ENCODE measurements at regions not wholly inside any gene's neighbourhood (a gene's known extent, or its start where the extent isn't known, plus 50 kb on each side); places are given as distances from the start of the nearest gene placed in this dataset.
A peak's percentile ranks its signal among the peaks of the same experiment; 100 is the strongest.

DNA sequence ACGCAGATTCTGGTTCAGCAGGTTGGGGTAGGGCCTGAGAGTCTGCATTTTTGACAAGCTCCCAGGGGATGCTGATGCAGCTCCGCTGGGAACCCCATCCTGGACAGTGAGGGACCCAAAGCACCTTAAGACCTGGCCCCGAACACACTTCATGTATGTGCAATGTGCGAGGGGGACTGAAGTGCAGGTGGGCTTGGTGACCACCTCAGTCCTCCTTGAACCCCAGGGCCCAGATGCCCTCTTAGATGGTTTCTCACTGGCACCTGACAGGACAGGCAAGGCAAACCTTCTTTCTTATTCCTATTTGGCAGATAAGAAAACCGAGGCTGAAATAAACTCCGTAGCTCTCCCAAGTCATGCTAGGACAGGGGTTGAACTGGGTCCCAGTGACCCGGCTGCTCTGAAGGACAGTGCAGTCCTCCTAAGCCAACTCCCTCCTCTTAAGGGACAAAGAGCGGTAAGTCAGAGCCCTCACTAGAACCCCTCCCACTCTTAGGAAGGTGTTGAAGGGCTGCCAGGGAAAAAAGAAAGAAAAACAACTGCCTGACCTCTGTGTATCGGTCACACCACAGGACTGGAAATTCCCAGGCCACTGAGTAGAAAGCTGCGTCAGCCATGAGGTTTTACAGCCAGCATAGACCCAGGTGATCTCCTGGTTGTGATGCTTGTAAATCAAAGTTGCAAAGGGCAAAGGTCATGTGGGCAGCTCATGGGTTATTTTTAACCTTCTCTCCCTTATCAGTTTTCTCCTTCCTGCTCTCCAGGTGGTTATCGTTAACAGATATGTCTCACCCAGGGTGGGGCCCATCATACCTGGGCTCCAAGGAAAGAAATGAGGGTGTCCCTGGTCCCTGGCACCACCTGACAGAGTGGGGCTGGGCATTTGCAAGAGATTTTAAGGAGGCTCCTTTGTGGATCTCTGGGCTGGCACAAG lies 90.9 kb upstream of the SMNDC1 start:
- no peak overlapping the region for H3K27ac ChIP-seq
- peak; percentile 53 for DNase-seq (ENCODE audit: low read depth, low spot score)

DNA sequence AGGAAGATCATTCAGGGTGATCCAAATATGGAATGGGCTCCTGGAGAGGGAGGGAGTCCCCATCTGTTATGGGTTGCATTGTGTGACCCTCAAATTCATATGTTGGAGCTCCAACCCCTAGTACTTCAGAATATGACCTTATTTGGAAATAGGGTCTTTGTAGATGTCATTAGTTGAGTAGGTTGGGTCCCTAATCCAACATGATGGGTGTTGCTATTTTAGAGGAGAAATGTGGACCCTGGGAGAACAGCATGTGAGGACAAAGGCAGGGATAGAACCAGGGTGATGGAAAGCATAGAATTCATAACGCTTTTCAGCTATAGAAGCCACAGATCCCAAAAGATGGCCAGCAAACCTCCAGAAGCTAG lies 91.5 kb upstream of the SMNDC1 start:
- H3K27ac ChIP-seq = no peak overlapping the region

GRCh38 chr10:110397856-110398255 lies 93.1 kb upstream of the SMNDC1 start:
- H3K27ac ChIP-seq = peak overlapping the region; percentile 98
- no peak for DNase-seq (ENCODE audit: low read depth, low spot score)

More for the DNA sequence above, 91.5 kb upstream of the SMNDC1 start:
- DNase-seq (ENCODE audit: low read depth, low spot score) = no peak

DNA sequence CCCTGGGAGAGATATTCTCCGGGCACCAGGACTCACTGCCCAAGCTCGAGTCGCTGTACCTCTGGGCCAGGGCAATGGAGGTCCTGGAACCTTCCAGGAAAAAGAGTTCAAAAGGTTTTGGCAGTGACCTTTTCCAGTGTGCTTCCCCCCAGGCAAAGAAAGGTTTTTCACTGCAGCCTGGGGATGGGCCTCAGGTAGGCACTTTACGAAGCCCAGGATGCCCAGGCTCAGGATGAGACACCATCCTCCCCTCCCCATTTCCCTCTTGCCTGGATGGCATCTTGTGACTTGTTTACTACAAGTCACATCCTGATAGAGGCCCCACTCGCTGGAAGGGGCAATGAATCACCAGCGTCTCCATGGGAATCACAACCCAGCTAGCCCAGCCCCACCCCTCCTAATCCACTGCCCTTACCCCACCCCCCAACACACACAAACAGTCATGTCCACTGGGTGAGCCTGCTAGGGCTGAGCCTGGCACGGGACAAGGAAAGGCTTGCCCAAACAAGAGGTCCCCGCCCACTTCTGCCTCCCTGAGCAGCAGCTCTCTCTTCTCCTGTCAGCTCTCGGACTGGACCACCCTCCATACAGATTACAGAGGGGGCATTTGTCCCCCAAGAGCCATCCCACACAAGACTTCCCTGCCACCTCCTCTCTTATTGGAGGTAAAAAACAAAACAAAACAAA lies 93.8 kb upstream of the SMNDC1 start:
- peak; percentile 99 for DNase-seq (ENCODE audit: low read depth, low spot score)
- H3K27ac ChIP-seq = peak overlapping the region; percentile 98

DNA sequence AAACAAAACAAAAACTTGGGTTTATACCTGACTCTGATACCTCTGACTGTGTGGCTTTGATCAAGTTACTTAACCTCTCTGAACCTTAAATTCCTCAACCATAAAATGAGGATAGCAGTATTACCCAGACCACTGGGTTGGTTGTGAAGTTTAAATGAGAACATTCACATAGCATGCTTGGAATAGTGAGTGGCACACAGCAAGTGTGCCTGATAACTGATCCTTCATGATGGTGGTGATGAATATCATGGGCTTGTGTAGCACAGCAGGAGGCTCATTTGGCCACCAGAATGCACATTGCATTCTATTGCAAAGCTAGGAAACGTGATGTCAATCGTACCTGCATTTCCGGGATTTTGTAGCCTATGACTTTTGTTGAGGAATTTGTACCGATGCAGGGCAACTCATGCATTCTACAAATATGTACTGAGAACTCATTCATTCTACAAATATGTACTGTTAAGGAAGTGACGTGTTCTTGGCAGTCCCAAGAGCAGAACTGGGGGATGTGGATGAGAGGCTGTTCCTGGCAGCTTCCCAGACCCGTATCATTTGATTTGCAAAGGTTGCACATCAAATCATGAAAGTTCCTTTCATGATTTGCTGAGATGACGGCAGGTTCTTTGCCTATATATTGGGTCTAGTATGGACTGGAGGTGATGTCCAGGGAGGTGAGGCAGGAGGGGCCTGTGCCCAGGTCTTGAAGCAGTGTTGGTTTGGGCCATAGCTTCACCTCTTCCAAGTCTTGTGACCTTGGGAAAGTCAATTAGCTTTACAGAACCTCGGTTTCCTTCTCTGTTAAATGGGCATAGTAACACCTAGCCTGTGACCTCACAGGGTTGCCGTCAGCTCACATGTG lies 94.6 kb upstream of the SMNDC1 start:
- H3K27ac ChIP-seq = peak overlapping the region; percentile 98
- DNase-seq (ENCODE audit: low read depth, low spot score) = peak; percentile 94

DNA sequence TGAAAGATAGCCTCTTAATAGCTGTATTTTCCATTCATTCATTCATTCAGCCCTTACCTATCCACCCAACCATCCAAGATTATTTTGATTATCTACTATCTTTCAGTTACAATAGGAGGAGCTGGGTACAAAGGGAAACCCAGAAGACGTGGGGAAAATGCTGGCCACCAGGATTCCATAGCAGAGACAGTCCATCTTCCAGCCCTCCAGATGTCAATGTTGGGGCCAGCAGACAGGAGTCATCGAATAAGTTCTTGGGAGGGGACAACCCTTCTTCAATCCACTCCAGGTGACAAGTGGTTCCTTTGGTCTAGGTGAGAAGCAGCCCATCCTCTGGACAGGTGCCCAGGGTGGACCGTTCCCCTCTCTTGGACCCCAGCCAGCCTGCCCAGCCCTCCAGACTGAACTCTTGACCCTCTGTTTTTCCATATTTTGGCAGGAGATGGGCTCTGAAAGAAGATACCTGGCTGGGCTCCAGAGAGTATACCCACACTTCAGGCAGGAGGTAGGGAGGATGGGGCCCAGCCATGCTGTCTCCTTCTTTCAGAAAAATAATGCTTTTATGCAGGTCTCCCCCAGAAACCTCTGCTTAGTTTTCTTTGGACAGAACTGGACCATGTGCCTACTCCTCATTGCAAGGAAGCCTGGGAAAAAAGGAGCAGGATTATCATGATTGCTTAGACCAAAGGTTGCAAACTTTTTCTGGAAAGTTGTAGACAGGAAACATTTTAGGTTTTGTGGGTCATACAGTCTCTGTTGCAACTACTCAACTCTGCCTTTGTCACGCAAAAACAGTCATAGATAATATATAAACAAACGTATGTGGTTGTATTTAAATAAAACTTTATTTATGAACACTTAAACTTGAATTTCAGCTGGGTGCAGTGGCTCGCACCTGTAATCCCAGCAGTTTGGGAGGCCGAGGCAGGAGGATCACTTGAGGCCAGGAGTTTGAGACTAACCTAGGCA lies 95.5 kb upstream of the SMNDC1 start:
- peak overlapping the region; percentile 98 for H3K27ac ChIP-seq
- DNase-seq (ENCODE audit: low read depth, low spot score) = no peak

DNA sequence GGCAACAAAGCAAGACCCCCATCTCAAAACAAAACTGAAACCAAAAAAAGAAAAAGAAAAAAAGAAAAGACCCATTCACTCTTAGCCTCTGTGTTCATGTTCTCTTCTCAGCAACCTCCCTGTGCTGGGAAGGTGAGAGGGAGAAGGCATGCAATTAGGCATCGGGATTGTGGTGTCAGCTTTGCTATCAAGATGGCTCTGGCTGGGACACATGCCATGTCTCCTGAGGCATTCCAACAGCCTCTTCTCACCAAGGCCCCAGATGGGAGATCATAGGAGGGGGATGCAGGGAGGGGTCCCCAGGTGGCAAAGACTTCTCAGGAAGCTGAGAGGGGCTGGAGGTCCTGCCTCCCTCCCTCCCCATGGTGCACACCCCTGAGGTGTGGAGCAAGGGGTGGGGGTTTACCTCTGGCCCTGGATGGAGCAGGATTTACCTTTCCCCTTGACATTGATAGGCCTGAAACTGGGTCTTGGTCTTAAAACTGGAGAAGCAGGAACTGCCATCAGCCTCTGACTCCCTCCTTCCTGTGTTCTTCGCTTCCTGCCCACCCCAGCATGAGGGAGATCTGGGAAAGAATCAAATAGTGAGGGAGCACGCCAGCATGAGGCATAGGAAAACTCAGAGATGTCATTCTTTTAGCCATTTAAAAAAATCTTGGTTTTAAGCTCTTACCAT lies 96.2 kb upstream of the DUSP5 start:
- no peak for DNase-seq (ENCODE audit: low read depth, low spot score)
- no peak overlapping the region for H3K27ac ChIP-seq

DNA sequence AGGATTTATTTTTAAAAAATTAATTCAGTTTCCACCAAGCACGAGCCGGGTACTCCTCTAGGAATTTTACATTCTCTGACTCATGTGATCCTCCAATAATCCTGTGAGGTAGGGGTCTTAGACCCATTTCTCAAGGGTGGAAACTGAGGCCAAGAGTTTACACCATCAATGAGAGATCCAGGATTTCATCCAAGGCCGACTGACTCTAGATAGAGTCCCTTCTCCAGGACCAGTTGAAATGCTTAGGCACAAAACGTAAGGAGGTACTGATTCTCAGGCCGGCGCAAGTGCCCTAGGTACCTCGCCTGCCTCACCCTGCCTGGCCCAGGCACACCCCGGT lies 95.7 kb upstream of the DUSP5 start:
- no peak for DNase-seq (ENCODE audit: low read depth, low spot score)
- H3K27ac ChIP-seq = no peak overlapping the region

DNA sequence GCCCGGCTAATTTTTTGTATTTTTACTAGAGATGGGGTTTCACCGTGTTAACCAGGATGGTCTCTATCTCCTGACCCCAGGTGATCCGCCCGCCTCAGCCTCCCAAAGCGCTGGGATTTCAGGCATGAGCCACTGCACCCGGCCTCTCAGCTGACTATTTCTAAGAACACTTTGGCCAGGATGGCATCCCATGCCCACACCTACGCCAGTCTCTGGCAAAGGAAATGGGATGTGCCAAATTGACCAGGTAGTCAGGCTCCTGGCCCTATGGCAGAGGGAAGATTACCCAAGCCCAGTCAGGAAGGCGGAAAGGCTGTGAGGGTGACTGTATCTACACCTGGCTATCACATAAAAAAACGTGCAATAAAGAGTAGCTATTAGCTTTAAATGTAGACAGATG lies 94.1 kb upstream of the DUSP5 start:
- no peak for DNase-seq (ENCODE audit: low read depth, low spot score)
- H3K27ac ChIP-seq = peak overlapping the region; percentile 56

GRCh38 chr10:110404413-110404812 lies 93.3 kb upstream of the DUSP5 start:
- no peak for DNase-seq (ENCODE audit: low read depth, low spot score)
- H3K27ac ChIP-seq = peak overlapping the region; percentile 56

GRCh38 chr10:110404825-110405224 lies 92.9 kb upstream of the DUSP5 start:
- no peak for DNase-seq (ENCODE audit: low read depth, low spot score)
- peak overlapping the region; percentile 56 for H3K27ac ChIP-seq

DNA sequence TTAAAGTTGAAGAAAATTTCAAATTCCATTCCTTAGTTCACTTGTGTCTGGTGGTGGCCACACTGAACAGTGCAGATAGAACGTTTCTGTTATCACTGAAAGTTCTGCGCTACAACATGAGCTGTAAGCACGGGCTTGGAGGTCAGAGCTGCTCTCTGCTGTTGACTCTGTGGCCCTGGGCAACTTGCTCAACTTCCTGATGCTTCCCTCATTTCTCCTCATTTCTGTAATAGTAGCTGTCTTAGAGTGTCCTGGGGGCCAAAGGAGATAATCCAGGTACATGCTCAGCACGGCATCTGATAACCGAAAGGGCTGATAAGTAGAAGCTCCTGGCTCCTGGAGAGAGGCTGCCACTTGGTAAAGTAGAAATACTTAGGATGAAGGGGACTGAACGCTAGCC lies 92.3 kb upstream of the DUSP5 start:
- no peak for DNase-seq (ENCODE audit: low read depth, low spot score)
- H3K27ac ChIP-seq = no peak overlapping the region

DNA sequence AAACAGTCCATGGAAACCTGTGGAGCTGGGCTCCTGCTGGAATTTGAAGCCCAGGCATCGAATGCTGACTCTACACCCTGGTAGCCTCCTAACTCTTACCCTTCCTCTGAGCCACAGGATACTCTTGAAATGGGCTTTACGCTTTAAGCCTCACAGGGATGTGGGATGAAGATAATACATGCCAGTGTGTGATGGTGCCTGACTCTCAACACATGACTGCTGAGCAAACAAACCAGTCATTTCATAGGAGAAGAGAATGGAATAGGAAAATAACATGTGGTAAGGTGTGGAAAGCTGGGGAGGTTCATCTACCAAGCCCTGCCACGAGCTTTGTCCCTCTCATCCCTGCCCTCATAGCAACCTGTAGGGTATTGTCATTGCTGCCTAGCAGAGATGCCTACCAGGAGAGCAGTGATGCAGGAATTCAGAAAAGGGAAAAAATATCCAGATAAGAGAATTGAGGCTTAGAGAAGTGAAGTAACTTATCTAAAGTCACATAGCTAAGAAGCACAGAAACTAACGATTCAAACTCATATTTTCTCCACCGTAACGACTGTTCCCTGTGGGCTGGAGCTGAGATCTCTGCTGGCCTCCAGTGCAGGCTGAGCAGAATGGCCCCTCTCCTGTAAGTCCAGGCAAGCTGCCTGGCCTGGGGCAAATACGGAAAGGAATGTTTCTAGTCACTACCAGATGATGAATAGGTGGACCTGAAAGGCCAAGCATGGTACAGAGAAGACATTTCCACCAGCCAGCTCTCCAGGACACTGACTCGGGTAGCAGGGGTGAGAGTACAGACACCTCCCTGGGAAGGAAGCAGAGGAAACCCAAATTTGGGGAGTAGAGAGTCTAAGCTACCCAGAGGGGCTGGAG lies 90.2 kb upstream of the DUSP5 start:
- no peak for DNase-seq (ENCODE audit: low read depth, low spot score)
- peak overlapping the region; percentile 94 for H3K27ac ChIP-seq

GRCh38 chr10:110408203-110408871 lies 89.4 kb upstream of the DUSP5 start:
- peak; percentile 81 for DNase-seq (ENCODE audit: low read depth, low spot score)
- peak overlapping the region; percentile 94 for H3K27ac ChIP-seq

GRCh38 chr10:110408943-110409342 lies 88.8 kb upstream of the DUSP5 start:
- H3K27ac ChIP-seq = peak overlapping the region; percentile 94
- no peak for DNase-seq (ENCODE audit: low read depth, low spot score)

DNA sequence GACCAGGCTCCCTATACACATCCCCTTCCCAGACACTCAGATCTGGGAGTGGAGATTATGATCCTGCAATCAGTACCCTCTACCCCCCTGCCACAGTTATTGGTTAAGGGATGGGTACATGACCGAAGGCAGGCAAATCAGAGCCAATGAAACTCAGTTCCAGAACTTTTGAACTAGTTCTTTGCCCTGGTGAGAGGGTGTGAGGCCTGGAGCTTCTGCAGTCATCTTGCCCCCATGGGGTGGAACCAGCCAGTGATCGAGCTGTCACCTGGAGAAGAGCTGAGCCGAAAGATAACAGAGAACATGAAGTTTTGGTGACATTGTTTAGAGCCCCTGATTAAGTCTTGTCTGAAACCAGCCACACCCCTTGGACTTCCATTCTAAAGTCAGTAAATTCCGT lies 88.2 kb upstream of the DUSP5 start:
- H3K27ac ChIP-seq = peak overlapping the region; percentile 94
- no peak for DNase-seq (ENCODE audit: low read depth, low spot score)

GRCh38 chr10:110409926-110410325 lies 87.8 kb upstream of the DUSP5 start:
- DNase-seq (ENCODE audit: low read depth, low spot score) = no peak
- H3K27ac ChIP-seq = peak overlapping the region; percentile 94

Measured in epithelial cell of prostate (primary cell).